Smooth muscle cell (in vitro differentiated cells): ENCODE measurements at regions not wholly inside any gene's neighbourhood (a gene's known extent, or its start where the extent isn't known, plus 50 kb on each side); places are given as distances from the start of the nearest gene placed in this dataset.

Source experiments
- DNase-seq: peaks from one replicate; lab custom pipeline; 2025; ENCODE audit not compliant: unreplicated experiment; lab: John Stamatoyannopoulos, UW
- H2AFZ ChIP-seq: fragments of 200-600 bp; sonication (generic); 2 replicates; pipeline ENCODE4 v1.6.0; 2016; ENCODE audit warnings: antibody characterized with exemption, low read depth, mild to moderate bottlenecking
- H3F3A ChIP-seq: fragments of 200-600 bp; sonication (generic); 2 replicates; pipeline ENCODE4 v1.6.0; 2017; ENCODE audit warnings: antibody characterized with exemption, low read depth
- H3K27ac ChIP-seq: fragments of 200-600 bp; sonication (generic); 2 replicates; pipeline ENCODE4 v1.5.1; 2016; ENCODE audit warnings: low read depth, mild to moderate bottlenecking
- H3K27me3 ChIP-seq: fragments of 200-600 bp; sonication (generic); 2 replicates; pipeline ENCODE4 v1.6.1; 2016; ENCODE audit warnings: low read depth, mild to moderate bottlenecking
- H3K36me3 ChIP-seq: fragments of 200-600 bp; sonication (generic); 2 replicates; pipeline ENCODE4 v1.5.1; 2016; ENCODE audit warnings: low read depth
- H3K4me1 ChIP-seq: fragments of 200-600 bp; sonication (generic); 2 replicates; pipeline ENCODE4 v1.5.1; 2016; ENCODE audit warnings: low read depth
- H3K4me2 ChIP-seq: fragments of 200-600 bp; sonication (generic); 2 replicates; pipeline ENCODE4 v1.6.0; 2016; ENCODE audit warnings: mild to moderate bottlenecking
- H3K4me3 ChIP-seq: fragments of 200-600 bp; sonication (generic); 2 replicates; pipeline ENCODE4 v1.5.1; 2016; ENCODE audit warnings: mild to moderate bottlenecking
- H3K79me2 ChIP-seq: fragments of 200-600 bp; sonication (generic); 2 replicates; pipeline ENCODE4 v1.6.0; 2016; ENCODE audit warnings: low read depth, mild to moderate bottlenecking
- H3K9ac ChIP-seq: fragments of 200-600 bp; sonication (generic); 2 replicates; pipeline ENCODE4 v1.6.0; 2016; ENCODE audit warnings: low read depth
- H3K9me3 ChIP-seq: fragments of 200-600 bp; sonication (generic); replicated peaks from 2 replicates; pipeline ENCODE4 v1.5.1; 2016; ENCODE audit warnings: low read depth
- H4K20me1 ChIP-seq: fragments of 200-600 bp; sonication (generic); 2 replicates; pipeline ENCODE4 v1.6.0; 2016; ENCODE audit warnings: low read depth
- CTCF ChIP-seq: fragments of 200-600 bp; sonication (generic); IDR thresholded peaks from 2 replicates; pipeline ENCODE4 v1.5.1; 2017; ENCODE audit warnings: borderline replicate concordance, mild to moderate bottlenecking, antibody characterized with exemption; ENCODE audit not compliant: insufficient read depth, poor library complexity, severe bottlenecking
- WGBS: methylation state at CpG from one replicate; pipeline ENCODE4 v1.1.7; 2016; ENCODE audit warnings: low lambda C conversion rate; 5-methylcytosine and 5-hydroxymethylcytosine counted together

- H3K9me3 ChIP-seq = no peaks in the 10 kb centered on the region
- H3K79me2 ChIP-seq = no peaks in the 10 kb centered on the region
- no peak overlapping the region for H2AFZ ChIP-seq
- H3K27ac ChIP-seq = no peak overlapping the region
- no peak for DNase-seq
- no peak overlapping the region for H3K4me3 ChIP-seq
- no peaks in the 10 kb centered on the region for H3K36me3 ChIP-seq
- H3K9ac ChIP-seq = no peak overlapping the region
- no peak overlapping the region for H3K4me2 ChIP-seq
- no peaks in the 10 kb centered on the region for H4K20me1 ChIP-seq
- H3K27me3 ChIP-seq = no peaks in the 10 kb centered on the region
- no peaks in the 10 kb centered on the region for H3F3A ChIP-seq
- TF ChIP-seq CTCF = no peak
- peaks cover 17% of the 10 kb centered on the region for H3K4me1 ChIP-seq
These were observed 74.1 kb upstream of the CADM1 start for GRCh38 chr11:115578275-115578674.

DNA sequence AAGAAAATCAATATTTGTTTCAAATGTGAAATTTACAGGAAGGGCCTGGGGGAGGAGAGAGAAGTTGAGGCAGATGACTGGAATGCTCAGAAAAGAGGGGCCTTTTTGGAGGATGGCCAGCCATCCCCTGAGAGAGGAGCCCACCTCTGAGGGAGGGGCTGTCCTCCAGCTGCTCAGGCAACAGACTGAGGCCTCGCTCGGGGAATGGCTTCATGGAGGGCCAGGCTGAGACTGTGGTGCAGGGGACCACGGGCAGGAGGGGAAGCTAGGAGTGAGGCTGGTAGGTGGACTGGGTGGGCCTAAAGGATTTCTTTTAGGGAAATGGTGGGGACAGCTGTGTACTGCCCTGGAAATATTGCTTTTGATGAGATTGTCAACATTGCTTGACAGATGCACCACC, 73.5 kb upstream of the CADM1 start:
- Histone ChIP-seq H4K20me1 (no peaks in the 10 kb centered on the region), H3K4me2 (no peak overlapping the region), H3K9me3 (no peaks in the 10 kb centered on the region), H3K36me3 (no peaks in the 10 kb centered on the region), H3K27me3 (no peaks in the 10 kb centered on the region), H3K4me3 (no peak overlapping the region), H2AFZ (no peak overlapping the region), H3K4me1 (peaks cover 17% of the 10 kb centered on the region), H3K9ac (no peak overlapping the region), H3K79me2 (no peaks in the 10 kb centered on the region), H3K27ac (no peak overlapping the region), H3F3A (no peaks in the 10 kb centered on the region)
- no peak for DNase-seq
- no peak for TF ChIP-seq CTCF
- whole genome bisulfite sequencing = 97% methylated on average over 3 of the region's 3 CpGs

GRCh38 chr11:115576606-115577380, 72.6 kb upstream of the CADM1 start:
- no peaks in the 10 kb centered on the region for H3K9me3 ChIP-seq
- no peak for DNase-seq
- no peaks in the 10 kb centered on the region for H3K27me3 ChIP-seq
- H3K4me3 ChIP-seq = no peak overlapping the region
- H3K4me1 ChIP-seq = peaks cover 17% of the 10 kb centered on the region
- H2AFZ ChIP-seq = no peak overlapping the region
- no peaks in the 10 kb centered on the region for H3K36me3 ChIP-seq
- H3F3A ChIP-seq = no peaks in the 10 kb centered on the region
- no peak for TF ChIP-seq CTCF
- 78% methylated on average over 6 of the region's 6 CpGs for WGBS
- H3K9ac ChIP-seq = no peak overlapping the region
- H3K79me2 ChIP-seq = no peaks in the 10 kb centered on the region
- H3K4me2 ChIP-seq = no peak overlapping the region
- no peaks in the 10 kb centered on the region for H4K20me1 ChIP-seq
- H3K27ac ChIP-seq = no peak overlapping the region

- Histone ChIP-seq H3K4me1 (no peaks in the 10 kb centered on the region), H3K36me3 (no peaks in the 10 kb centered on the region), H3K4me3 (no peak overlapping the region), H3K4me2 (no peak overlapping the region), H2AFZ (no peak overlapping the region), H3K27me3 (peaks cover 6% of the 10 kb centered on the region), H3K27ac (no peak overlapping the region), H3K79me2 (no peaks in the 10 kb centered on the region), H4K20me1 (no peaks in the 10 kb centered on the region), H3K9me3 (no peaks in the 10 kb centered on the region), H3F3A (no peaks in the 10 kb centered on the region), H3K9ac (no peak overlapping the region)
- TF ChIP-seq CTCF = no peak
- WGBS = 84% methylated on average over 5 of the region's 5 CpGs
- DNase-seq = no peak
These were observed 68.3 kb upstream of the CADM1 start for GRCh38 chr11:115572551-115572950.
